OCI-LY1 (cell line): ENCODE measurements at regions not wholly inside any gene's neighbourhood (a gene's known extent, or its start where the extent isn't known, plus 50 kb on each side); places are given as distances from the start of the nearest gene placed in this dataset.
"Not testable (repeated sequence)": the region's sequence is repeated elsewhere in the genome, so short reads cannot be mapped to it uniquely, and the experiment has no call there.

Experiments
- CTCF ChIP-seq: fragments of 200-600 bp; sonication (generic), shearing (Covaris generic); IDR thresholded peaks from 2 replicates; pipeline ENCODE4 v1.5.1; 2017; ENCODE audit warnings: mild to moderate bottlenecking, antibody characterized with exemption, low read length, moderate library complexity, mixed read lengths
- EZH2 ChIP-seq: fragments of 200-600 bp; sonication (generic), shearing (Covaris generic); IDR thresholded peaks from 2 replicates; pipeline ENCODE4 v1.8.0; 2017; ENCODE audit warnings: borderline replicate concordance, mixed run types, mild to moderate bottlenecking, antibody characterized with exemption, low read length, moderate library complexity, mixed read lengths

GRCh38 chr16:29190553-29191431 is 205.9 kb downstream of the LAT start:
- TF ChIP-seq CTCF, EZH2: not testable (repeated sequence)
